Cardiac fibroblast (primary cell): ENCODE measurements at regions not wholly inside any gene's neighbourhood (a gene's known extent, or its start where the extent isn't known, plus 50 kb on each side); places are given as distances from the start of the nearest gene placed in this dataset.

Experiments used
- DNase-seq, 2 donors: peaks; one replicate each; pipeline versions ENCODE4 v3.0.0 to v3.0.0-alpha.2; 2010; ENCODE audit warnings: low read depth in 2 of 2
- H3K4me3 ChIP-seq, 2 donors: replicated peaks in 1 of 2; 1 replicate in 1 of 2; 2 replicates in 1 of 2; pipeline ENCODE4 v1.5.1; 2011; ENCODE audit warnings: low read depth in 2 of 2, low read length in 2 of 2, mild to moderate bottlenecking in 2 of 2, moderate library complexity in 1 of 2
- CTCF ChIP-seq: IDR thresholded peaks from one replicate; pipeline ENCODE4 v1.5.1; 2011; ENCODE audit warnings: low read depth, mild to moderate bottlenecking, low read length, inconsistent platforms

GRCh38 chr4:126247409-126247808, 932.7 kb downstream of the FAT4 start:
- no peak for TF ChIP-seq CTCF
- no peak overlapping the region for H3K4me3 ChIP-seq
- DNase-seq = no peak

- no peak for DNase-seq
- no peak overlapping the region for H3K4me3 ChIP-seq
- no peak for TF ChIP-seq CTCF
Measured at GRCh38 chr4:126250006-126250405, 935.3 kb downstream of the FAT4 start.

GRCh38 chr4:126251169-126251568, 936.4 kb downstream of the FAT4 start:
- no peak overlapping the region for H3K4me3 ChIP-seq
- no peak for TF ChIP-seq CTCF

GRCh38 chr4:126262665-126263064, 947.9 kb downstream of the FAT4 start:
- no peak overlapping the region for H3K4me3 ChIP-seq
- no peak for TF ChIP-seq CTCF
- no peak for DNase-seq

More at GRCh38 chr4:126251169-126251568, 936.4 kb downstream of the FAT4 start:
- no peak for DNase-seq

- no peak for TF ChIP-seq CTCF
- H3K4me3 ChIP-seq = no peak overlapping the region
- peak; percentile 13 to 59 for DNase-seq
Measured at GRCh38 chr4:126264839-126265238, 950.1 kb downstream of the FAT4 start.

GRCh38 chr4:126265888-126266287, 951.1 kb downstream of the FAT4 start:
- TF ChIP-seq CTCF = no peak
- no peak for DNase-seq
- H3K4me3 ChIP-seq = no peak overlapping the region

- peak; percentile 59 to 69 for DNase-seq
- TF ChIP-seq CTCF = no peak
- H3K4me3 ChIP-seq = no peak overlapping the region
Measured at GRCh38 chr4:126267689-126268088, 952.9 kb downstream of the FAT4 start.
